ENCODE measurements at regions not wholly inside any gene's neighbourhood (a gene's known extent, or its start where the extent isn't known, plus 50 kb on each side); places are given as distances from the start of the nearest gene placed in this dataset.
"Not testable (repeated sequence)": the region's sequence is repeated elsewhere in the genome, so short reads cannot be mapped to it uniquely, and the experiment has no call there.

- DNase-seq (ENCODE audit: low read depth in 2 of 2), result no peak
These were observed 650.0 kb upstream of the STXBP6 start for GRCh38 chr14:25699981-25700380.

- no peak for DNase-seq (ENCODE audit: low read depth in 2 of 2)
These were observed 648.2 kb upstream of the STXBP6 start for GRCh38 chr14:25698111-25698510.

- DNase-seq (ENCODE audit: low read depth in 2 of 2), result no peak
These were observed 646.2 kb upstream of the STXBP6 start for GRCh38 chr14:25696176-25696575.

GRCh38 chr14:25685004-25685403, 635.1 kb upstream of the STXBP6 start:
- no peak for DNase-seq (ENCODE audit: low read depth in 2 of 2)

GRCh38 chr14:25680934-25681333, 631.0 kb upstream of the STXBP6 start:
- DNase-seq (ENCODE audit: low read depth in 2 of 2), result no peak

GRCh38 chr14:25680511-25680910, 630.6 kb upstream of the STXBP6 start:
- not testable (repeated sequence) for DNase-seq (ENCODE audit: low read depth in 2 of 2)

- DNase-seq (ENCODE audit: low read depth in 2 of 2), result no peak
These were observed 627.2 kb upstream of the STXBP6 start for GRCh38 chr14:25677111-25677510.

GRCh38 chr14:25667387-25667786, 617.4 kb upstream of the STXBP6 start:
- DNase-seq (ENCODE audit: low read depth in 2 of 2), result no peak

- no peak for DNase-seq (ENCODE audit: low read depth in 2 of 2)
These were observed 616.9 kb upstream of the STXBP6 start for GRCh38 chr14:25666877-25667276.

GRCh38 chr14:25658988-25659387, 609.0 kb upstream of the STXBP6 start:
- no peak for DNase-seq (ENCODE audit: low read depth in 2 of 2)

GRCh38 chr14:25630447-25630846, 580.5 kb upstream of the STXBP6 start:
- DNase-seq (ENCODE audit: low read depth in 2 of 2), result no peak

GRCh38 chr14:25628978-25629377, 579.0 kb upstream of the STXBP6 start:
- DNase-seq (ENCODE audit: low read depth in 2 of 2), result no peak

GRCh38 chr14:25628390-25628789, 578.4 kb upstream of the STXBP6 start:
- no peak for DNase-seq (ENCODE audit: low read depth in 2 of 2)

- DNase-seq (ENCODE audit: low read depth in 2 of 2), result no peak
These were observed 577.0 kb upstream of the STXBP6 start for GRCh38 chr14:25626986-25627385.

GRCh38 chr14:25622763-25623162, 572.8 kb upstream of the STXBP6 start:
- no peak for DNase-seq (ENCODE audit: low read depth in 2 of 2)

GRCh38 chr14:25620515-25620914, 570.6 kb upstream of the STXBP6 start:
- DNase-seq (ENCODE audit: low read depth in 2 of 2), result no peak

- no peak for DNase-seq (ENCODE audit: low read depth in 2 of 2)
These were observed 565.2 kb upstream of the STXBP6 start for GRCh38 chr14:25615174-25615573.

GRCh38 chr14:25607192-25607591, 557.2 kb upstream of the STXBP6 start:
- no peak for DNase-seq (ENCODE audit: low read depth in 2 of 2)

GRCh38 chr14:25602106-25602505, 552.2 kb upstream of the STXBP6 start:
- no peak for DNase-seq (ENCODE audit: low read depth in 2 of 2)

GRCh38 chr14:25588751-25589150, 538.8 kb upstream of the STXBP6 start:
- no peak for DNase-seq (ENCODE audit: low read depth in 2 of 2)

GRCh38 chr14:25574628-25575325, 524.8 kb upstream of the STXBP6 start:
- no peak for DNase-seq (ENCODE audit: low read depth in 2 of 2)

- no peak for DNase-seq (ENCODE audit: low read depth in 2 of 2)
These were observed 520.5 kb upstream of the STXBP6 start for GRCh38 chr14:25570483-25570882.

GRCh38 chr14:25557466-25557865, 507.5 kb upstream of the STXBP6 start:
- DNase-seq (ENCODE audit: low read depth in 2 of 2), result no peak

GRCh38 chr14:25552826-25553225, 502.9 kb upstream of the STXBP6 start:
- DNase-seq (ENCODE audit: low read depth in 2 of 2), result no peak
